HEK293T (cell line): ENCODE measurements at regions not wholly inside any gene's neighbourhood (a gene's known extent, or its start where the extent isn't known, plus 50 kb on each side); places are given as distances from the start of the nearest gene placed in this dataset.

Experiments used
- ELF4 ChIP-seq: fragments of 450-650 bp; IDR thresholded peaks from 2 replicates; pipeline ENCODE4 v1.6.1; 2017; ENCODE audit warnings: antibody characterized with exemption
- FOXK2 ChIP-seq: fragments of 450-650 bp; IDR thresholded peaks from 2 replicates; pipeline ENCODE4 v1.6.1; 2016; ENCODE audit warnings: mild to moderate bottlenecking
- L3MBTL2 ChIP-seq: fragments of 450-650 bp; conservative IDR thresholded peaks from 2 replicates; pipeline ENCODE4 v1.6.1; 2016; ENCODE audit warnings: mild to moderate bottlenecking
- SP1 ChIP-seq: fragments of 450-650 bp; IDR thresholded peaks from 2 replicates; pipeline ENCODE4 v1.6.1; 2017
- SUZ12 ChIP-seq: fragments of 450-650 bp; IDR thresholded peaks from 2 replicates; pipeline ENCODE4 v1.6.1; 2016; ENCODE audit warnings: mild to moderate bottlenecking

GRCh38 chr16:59385959-59386358 lies 651.8 kb upstream of the GOT2 start:
- TF ChIP-seq SUZ12 (no peak), FOXK2 (no peak), ELF4 (no peak), L3MBTL2 (no peak), SP1 (no peak)
